Breast epithelium (tissue), 3 donors: ENCODE measurements at regions not wholly inside any gene's neighbourhood (a gene's known extent, or its start where the extent isn't known, plus 50 kb on each side); places are given as distances from the start of the nearest gene placed in this dataset.

Experiments
- CTCF ChIP-seq, 3 donors: fragments of 450-650 bp; IDR thresholded peaks; one replicate each; pipeline ENCODE4 v1.5.1; 2016 to 2017; ENCODE audit warnings: antibody characterized with exemption in 3 of 3, mild to moderate bottlenecking in 3 of 3, moderate library complexity in 3 of 3
- POLR2A ChIP-seq: fragments of 450-650 bp; IDR thresholded peaks from one replicate; pipeline ENCODE4 v1.6.1; 2016; ENCODE audit warnings: antibody characterized with exemption, mild to moderate bottlenecking, moderate library complexity
- POLR2AphosphoS5 ChIP-seq, 3 donors: sonication (generic); formaldehyde crosslinking; IDR thresholded peaks; one replicate each; pipeline ENCODE4 v1.6.1; 2017; ENCODE audit warnings: antibody characterized with exemption in 3 of 3

- TF ChIP-seq CTCF (IDR thresholded peaks at IDR 0.05) = no peak
- no peak for TF ChIP-seq POLR2A
- no peak for TF ChIP-seq POLR2AphosphoS5 (IDR thresholded peaks at IDR 0.05)
These were observed 70.0 kb upstream of the NKD1 start for GRCh38 chr16:50478075-50478772.
